ENCODE measurements at regions not wholly inside any gene's neighbourhood (a gene's known extent, or its start where the extent isn't known, plus 50 kb on each side); places are given as distances from the start of the nearest gene placed in this dataset.

- H3K27ac Mint-ChIP-seq = no peak overlapping the region
- H3K9me3 Mint-ChIP-seq = peaks cover 46% of the 10 kb centered on the region
- H3K4me3 Mint-ChIP-seq = no peak overlapping the region
- H3K36me3 Mint-ChIP-seq (ENCODE audit: low read depth) = no peaks in the 10 kb centered on the region; the same call in 1 of the 2 replicates
- no peak for DNase-seq
- no peaks in the 10 kb centered on the region for H3K4me1 Mint-ChIP-seq (ENCODE audit: low read depth)
- H3K27me3 Mint-ChIP-seq (ENCODE audit: insufficient read depth) = peaks cover 2% of the 10 kb centered on the region
- TF ChIP-seq, protein P1, sequence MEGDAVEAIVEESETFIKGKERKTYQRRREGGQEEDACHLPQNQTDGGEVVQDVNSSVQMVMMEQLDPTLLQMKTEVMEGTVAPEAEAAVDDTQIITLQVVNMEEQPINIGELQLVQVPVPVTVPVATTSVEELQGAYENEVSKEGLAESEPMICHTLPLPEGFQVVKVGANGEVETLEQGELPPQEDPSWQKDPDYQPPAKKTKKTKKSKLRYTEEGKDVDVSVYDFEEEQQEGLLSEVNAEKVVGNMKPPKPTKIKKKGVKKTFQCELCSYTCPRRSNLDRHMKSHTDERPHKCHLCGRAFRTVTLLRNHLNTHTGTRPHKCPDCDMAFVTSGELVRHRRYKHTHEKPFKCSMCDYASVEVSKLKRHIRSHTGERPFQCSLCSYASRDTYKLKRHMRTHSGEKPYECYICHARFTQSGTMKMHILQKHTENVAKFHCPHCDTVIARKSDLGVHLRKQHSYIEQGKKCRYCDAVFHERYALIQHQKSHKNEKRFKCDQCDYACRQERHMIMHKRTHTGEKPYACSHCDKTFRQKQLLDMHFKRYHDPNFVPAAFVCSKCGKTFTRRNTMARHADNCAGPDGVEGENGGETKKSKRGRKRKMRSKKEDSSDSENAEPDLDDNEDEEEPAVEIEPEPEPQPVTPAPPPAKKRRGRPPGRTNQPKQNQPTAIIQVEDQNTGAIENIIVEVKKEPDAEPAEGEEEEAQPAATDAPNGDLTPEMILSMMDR (IDR thresholded peaks at IDR 0.05) = no peak
These were observed 131.4 kb upstream of the HDAC4 start for GRCh38 chr2:239532250-239532649.

- TF ChIP-seq, protein P1 (IDR thresholded peaks at IDR 0.05) = no peak
- Mint-ChIP-seq H3K4me1 (ENCODE audit: low read depth) (no peaks in the 10 kb centered on the region), H3K9me3 (peaks cover 44% of the 10 kb centered on the region), H3K36me3 (ENCODE audit: low read depth) (no peaks in the 10 kb centered on the region; the same call in 1 of the 2 replicates), H3K4me3 (no peak overlapping the region), H3K27ac (no peak overlapping the region), H3K27me3 (ENCODE audit: insufficient read depth) (peaks cover 2% of the 10 kb centered on the region)
- DNase-seq = no peak
These were observed 130.8 kb upstream of the HDAC4 start for GRCh38 chr2:239531456-239532241.

DNA sequence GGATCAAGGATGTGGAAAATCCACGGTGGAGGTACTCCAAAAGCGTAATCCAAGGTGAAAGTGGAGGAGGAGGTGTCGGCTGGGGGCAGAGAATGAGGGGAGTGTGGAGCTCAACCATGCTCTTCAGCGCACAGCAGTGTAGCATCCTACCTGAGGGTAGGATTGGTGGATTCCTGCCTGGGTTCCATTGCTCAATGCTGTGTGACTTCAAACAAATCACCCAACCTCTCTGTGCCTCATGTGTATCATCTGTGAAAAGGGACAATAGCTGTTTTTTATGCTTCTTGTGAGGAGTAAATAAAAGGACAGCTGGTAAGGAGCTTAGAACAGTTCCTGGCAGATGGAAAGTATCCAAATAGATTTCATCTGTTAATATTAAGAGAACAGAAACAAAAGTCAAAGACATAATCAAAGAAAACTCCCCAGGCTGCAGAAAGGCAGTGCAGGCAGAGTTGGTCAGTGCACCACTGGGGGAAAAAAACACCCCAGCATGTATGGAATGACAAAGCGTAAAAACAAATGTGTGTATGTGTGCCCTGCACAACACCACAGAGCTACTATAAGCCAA lies 130.0 kb upstream of the HDAC4 start:
- TF ChIP-seq, protein P1 (IDR thresholded peaks at IDR 0.05) = no peak
- Mint-ChIP-seq H3K27ac (no peak overlapping the region), H3K36me3 (ENCODE audit: low read depth) (peaks cover 7% of the 10 kb centered on the region), H3K4me1 (ENCODE audit: low read depth) (no peaks in the 10 kb centered on the region), H3K27me3 (ENCODE audit: insufficient read depth) (peaks cover 2% of the 10 kb centered on the region), H3K4me3 (no peak overlapping the region), H3K9me3 (peaks cover 47% of the 10 kb centered on the region)
- no peak for DNase-seq

DNA sequence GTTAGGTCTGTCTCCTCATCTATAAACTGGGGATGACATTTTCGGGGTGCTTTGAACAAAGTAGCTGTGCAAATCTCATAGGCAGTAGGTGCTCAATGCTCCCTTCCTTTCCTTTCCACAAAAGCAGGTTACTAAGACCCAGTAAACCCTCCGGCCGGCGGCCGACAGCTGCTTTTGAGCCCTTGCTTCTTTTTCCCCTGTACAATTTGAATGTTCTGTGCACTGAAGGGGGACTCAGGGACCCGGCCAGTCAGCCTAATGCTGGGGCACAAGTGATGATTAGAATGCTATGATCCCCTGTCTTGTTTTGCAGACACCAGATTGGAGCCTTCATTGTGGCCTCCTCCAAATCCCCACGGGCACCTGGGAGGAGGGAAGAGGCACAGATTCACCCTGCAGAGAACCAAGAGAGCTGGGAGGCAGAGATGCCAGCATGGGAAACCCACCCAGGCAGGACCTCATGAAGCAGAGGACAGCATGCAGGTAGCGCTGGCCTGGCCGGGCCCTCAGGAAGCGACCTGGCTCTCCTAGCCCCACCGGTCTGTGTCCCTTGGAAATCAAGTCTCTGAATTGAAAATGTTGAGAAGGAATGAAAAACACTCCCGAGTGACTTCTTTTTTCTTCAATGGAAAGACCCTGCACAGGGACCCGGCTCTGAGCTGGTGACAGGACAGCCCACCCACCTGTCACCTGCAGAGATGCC lies 128.6 kb upstream of the HDAC4 start:
- Mint-ChIP-seq H3K4me3 (no peak overlapping the region), H3K4me1 (ENCODE audit: low read depth) (no peaks in the 10 kb centered on the region), H3K27me3 (ENCODE audit: insufficient read depth) (peaks cover 4% of the 10 kb centered on the region), H3K9me3 (peaks cover 47% of the 10 kb centered on the region), H3K27ac (no peak overlapping the region), H3K36me3 (ENCODE audit: low read depth) (peaks cover 10% of the 10 kb centered on the region)
- no peak for DNase-seq
- TF ChIP-seq, protein P1 (IDR thresholded peaks at IDR 0.05) = no peak

GRCh38 chr2:239528883-239529282 lies 128.1 kb upstream of the HDAC4 start:
- TF ChIP-seq, protein P1 (IDR thresholded peaks at IDR 0.05) = no peak
- peaks cover 41% of the 10 kb centered on the region for H3K9me3 Mint-ChIP-seq
- no peak overlapping the region for H3K4me3 Mint-ChIP-seq
- H3K27ac Mint-ChIP-seq = no peak overlapping the region
- no peak for DNase-seq
- H3K4me1 Mint-ChIP-seq (ENCODE audit: low read depth) = no peaks in the 10 kb centered on the region
- peaks cover 10% of the 10 kb centered on the region for H3K36me3 Mint-ChIP-seq (ENCODE audit: low read depth)
- H3K27me3 Mint-ChIP-seq (ENCODE audit: insufficient read depth) = peaks cover 5% of the 10 kb centered on the region

All from HFFc6 (cell line).